ENCODE measurements at regions not wholly inside any gene's neighbourhood (a gene's known extent, or its start where the extent isn't known, plus 50 kb on each side); places are given as distances from the start of the nearest gene placed in this dataset.

- Histone ChIP-seq H3K4me3 (ENCODE audit: low read depth in 1 of 2, low read length in 2 of 2) (no peak overlapping the region), H3K27ac (ENCODE audit: low read length) (no peak overlapping the region), H3K9me3 (ENCODE audit: control insufficient read depth in 1 of 2, low read length in 2 of 2) (no peaks in the 10 kb centered on the region), H3K4me1 (ENCODE audit: control insufficient read depth in 1 of 2, insufficient read depth in 2 of 2, low read length in 2 of 2) (no peaks in the 10 kb centered on the region), H3K27me3 (ENCODE audit: low read depth, low read length) (no peaks in the 10 kb centered on the region), H3K36me3 (ENCODE audit: control insufficient read depth in 1 of 2, insufficient read depth in 2 of 2, low read length in 2 of 2) (no peaks in the 10 kb centered on the region)
Observed at GRCh38 chrX:22360129-22360528, 87.4 kb downstream of the CBLL2 start.

- no peaks in the 10 kb centered on the region for H3K27me3 ChIP-seq (ENCODE audit: low read depth, low read length)
- H3K4me3 ChIP-seq (ENCODE audit: low read depth in 1 of 2, low read length in 2 of 2): no peak overlapping the region
- H3K27ac ChIP-seq (ENCODE audit: low read length): no peak overlapping the region
- no peaks in the 10 kb centered on the region for H3K36me3 ChIP-seq (ENCODE audit: control insufficient read depth in 1 of 2, insufficient read depth in 2 of 2, low read length in 2 of 2)
- H3K9me3 ChIP-seq (ENCODE audit: control insufficient read depth in 1 of 2, low read length in 2 of 2): no peaks in the 10 kb centered on the region
- H3K4me1 ChIP-seq (ENCODE audit: control insufficient read depth in 1 of 2, insufficient read depth in 2 of 2, low read length in 2 of 2): no peaks in the 10 kb centered on the region
Observed at GRCh38 chrX:22365460-22365859, 92.7 kb downstream of the CBLL2 start.

- no peaks in the 10 kb centered on the region for H3K4me1 ChIP-seq (ENCODE audit: control insufficient read depth in 1 of 2, insufficient read depth in 2 of 2, low read length in 2 of 2)
- no peaks in the 10 kb centered on the region for H3K9me3 ChIP-seq (ENCODE audit: control insufficient read depth in 1 of 2, low read length in 2 of 2)
- H3K4me3 ChIP-seq (ENCODE audit: low read depth in 1 of 2, low read length in 2 of 2): no peak overlapping the region
- no peaks in the 10 kb centered on the region for H3K36me3 ChIP-seq (ENCODE audit: control insufficient read depth in 1 of 2, insufficient read depth in 2 of 2, low read length in 2 of 2)
- H3K27ac ChIP-seq (ENCODE audit: low read length): no peak overlapping the region
- H3K27me3 ChIP-seq (ENCODE audit: low read depth, low read length): no peaks in the 10 kb centered on the region
Observed at GRCh38 chrX:22366166-22366702, 93.5 kb downstream of the CBLL2 start.

- no peaks in the 10 kb centered on the region for H3K4me1 ChIP-seq (ENCODE audit: control insufficient read depth in 1 of 2, insufficient read depth in 2 of 2, low read length in 2 of 2)
- H3K4me3 ChIP-seq (ENCODE audit: low read depth in 1 of 2, low read length in 2 of 2): no peak overlapping the region
- H3K9me3 ChIP-seq (ENCODE audit: control insufficient read depth in 1 of 2, low read length in 2 of 2): no peaks in the 10 kb centered on the region
- H3K27me3 ChIP-seq (ENCODE audit: low read depth, low read length): no peaks in the 10 kb centered on the region
- no peak overlapping the region for H3K27ac ChIP-seq (ENCODE audit: low read length)
- no peaks in the 10 kb centered on the region for H3K36me3 ChIP-seq (ENCODE audit: control insufficient read depth in 1 of 2, insufficient read depth in 2 of 2, low read length in 2 of 2)
Observed at GRCh38 chrX:22366906-22367305, 94.2 kb downstream of the CBLL2 start.

GRCh38 chrX:22373094-22373493, 100.4 kb downstream of the CBLL2 start:
- Histone ChIP-seq H3K27ac (ENCODE audit: low read length) (no peak overlapping the region), H3K4me1 (ENCODE audit: control insufficient read depth in 1 of 2, insufficient read depth in 2 of 2, low read length in 2 of 2) (no peaks in the 10 kb centered on the region), H3K27me3 (ENCODE audit: low read depth, low read length) (no peaks in the 10 kb centered on the region), H3K9me3 (ENCODE audit: control insufficient read depth in 1 of 2, low read length in 2 of 2) (no peaks in the 10 kb centered on the region), H3K4me3 (ENCODE audit: low read depth in 1 of 2, low read length in 2 of 2) (no peak overlapping the region), H3K36me3 (ENCODE audit: control insufficient read depth in 1 of 2, insufficient read depth in 2 of 2, low read length in 2 of 2) (no peaks in the 10 kb centered on the region)

GRCh38 chrX:22373766-22374165, 101.1 kb downstream of the CBLL2 start:
- Histone ChIP-seq H3K27me3 (ENCODE audit: low read depth, low read length) (no peaks in the 10 kb centered on the region), H3K9me3 (ENCODE audit: control insufficient read depth in 1 of 2, low read length in 2 of 2) (no peaks in the 10 kb centered on the region), H3K27ac (ENCODE audit: low read length) (no peak overlapping the region), H3K36me3 (ENCODE audit: control insufficient read depth in 1 of 2, insufficient read depth in 2 of 2, low read length in 2 of 2) (no peaks in the 10 kb centered on the region), H3K4me3 (ENCODE audit: low read depth in 1 of 2, low read length in 2 of 2) (no peak overlapping the region), H3K4me1 (ENCODE audit: control insufficient read depth in 1 of 2, insufficient read depth in 2 of 2, low read length in 2 of 2) (no peaks in the 10 kb centered on the region)

GRCh38 chrX:22376369-22376768, 103.7 kb downstream of the CBLL2 start:
- Histone ChIP-seq H3K9me3 (ENCODE audit: control insufficient read depth in 1 of 2, low read length in 2 of 2) (no peaks in the 10 kb centered on the region), H3K4me3 (ENCODE audit: low read depth in 1 of 2, low read length in 2 of 2) (no peak overlapping the region), H3K36me3 (ENCODE audit: control insufficient read depth in 1 of 2, insufficient read depth in 2 of 2, low read length in 2 of 2) (no peaks in the 10 kb centered on the region), H3K27me3 (ENCODE audit: low read depth, low read length) (no peaks in the 10 kb centered on the region), H3K4me1 (ENCODE audit: control insufficient read depth in 1 of 2, insufficient read depth in 2 of 2, low read length in 2 of 2) (no peaks in the 10 kb centered on the region), H3K27ac (ENCODE audit: low read length) (no peak overlapping the region)

GRCh38 chrX:22378296-22378695, 105.6 kb downstream of the CBLL2 start:
- Histone ChIP-seq H3K4me1 (ENCODE audit: control insufficient read depth in 1 of 2, insufficient read depth in 2 of 2, low read length in 2 of 2) (no peaks in the 10 kb centered on the region), H3K36me3 (ENCODE audit: control insufficient read depth in 1 of 2, insufficient read depth in 2 of 2, low read length in 2 of 2) (no peaks in the 10 kb centered on the region), H3K27ac (ENCODE audit: low read length) (no peak overlapping the region), H3K27me3 (ENCODE audit: low read depth, low read length) (no peaks in the 10 kb centered on the region), H3K9me3 (ENCODE audit: control insufficient read depth in 1 of 2, low read length in 2 of 2) (no peaks in the 10 kb centered on the region), H3K4me3 (ENCODE audit: low read depth in 1 of 2, low read length in 2 of 2) (no peak overlapping the region)

GRCh38 chrX:22383988-22384387, 111.3 kb downstream of the CBLL2 start:
- no peaks in the 10 kb centered on the region for H3K36me3 ChIP-seq (ENCODE audit: control insufficient read depth in 1 of 2, insufficient read depth in 2 of 2, low read length in 2 of 2)
- no peaks in the 10 kb centered on the region for H3K27me3 ChIP-seq (ENCODE audit: low read depth, low read length)
- H3K4me1 ChIP-seq (ENCODE audit: control insufficient read depth in 1 of 2, insufficient read depth in 2 of 2, low read length in 2 of 2): no peaks in the 10 kb centered on the region
- no peaks in the 10 kb centered on the region for H3K9me3 ChIP-seq (ENCODE audit: control insufficient read depth in 1 of 2, low read length in 2 of 2)
- no peak overlapping the region for H3K4me3 ChIP-seq (ENCODE audit: low read depth in 1 of 2, low read length in 2 of 2)
- no peak overlapping the region for H3K27ac ChIP-seq (ENCODE audit: low read length)

- H3K9me3 ChIP-seq (ENCODE audit: control insufficient read depth in 1 of 2, low read length in 2 of 2): no peaks in the 10 kb centered on the region
- no peaks in the 10 kb centered on the region for H3K36me3 ChIP-seq (ENCODE audit: control insufficient read depth in 1 of 2, insufficient read depth in 2 of 2, low read length in 2 of 2)
- no peaks in the 10 kb centered on the region for H3K27me3 ChIP-seq (ENCODE audit: low read depth, low read length)
- H3K4me1 ChIP-seq (ENCODE audit: control insufficient read depth in 1 of 2, insufficient read depth in 2 of 2, low read length in 2 of 2): no peaks in the 10 kb centered on the region
- no peak overlapping the region for H3K4me3 ChIP-seq (ENCODE audit: low read depth in 1 of 2, low read length in 2 of 2)
- H3K27ac ChIP-seq (ENCODE audit: low read length): peak overlapping the region; percentile 21
Observed at GRCh38 chrX:22389556-22390179, 117.0 kb downstream of the CBLL2 start.

- Histone ChIP-seq H3K36me3 (ENCODE audit: control insufficient read depth in 1 of 2, insufficient read depth in 2 of 2, low read length in 2 of 2) (no peaks in the 10 kb centered on the region), H3K4me1 (ENCODE audit: control insufficient read depth in 1 of 2, insufficient read depth in 2 of 2, low read length in 2 of 2) (no peaks in the 10 kb centered on the region), H3K27me3 (ENCODE audit: low read depth, low read length) (no peaks in the 10 kb centered on the region), H3K27ac (ENCODE audit: low read length) (no peak overlapping the region), H3K4me3 (ENCODE audit: low read depth in 1 of 2, low read length in 2 of 2) (no peak overlapping the region), H3K9me3 (ENCODE audit: control insufficient read depth in 1 of 2, low read length in 2 of 2) (no peaks in the 10 kb centered on the region)
Observed at GRCh38 chrX:22392133-22392948, 119.6 kb downstream of the CBLL2 start.

All from muscle layer of duodenum (tissue), 2 donors.